SK-N-SH treated with all-trans-retinoic acid at 6 μM for 48 hours (cell line): ENCODE measurements at regions not wholly inside any gene's neighbourhood (a gene's known extent, or its start where the extent isn't known, plus 50 kb on each side); places are given as distances from the start of the nearest gene placed in this dataset.

ENCODE experiments used
- ARNTL ChIP-seq: fragments of 450-650 bp; formaldehyde crosslinking; IDR thresholded peaks from 2 replicates; pipeline ENCODE4 v1.5.0; 2020; ENCODE audit warnings: low read depth, mild to moderate bottlenecking, moderate library complexity, borderline replicate concordance
- BACH2 ChIP-seq: fragments of 250-450 bp; sonication (Bioruptor Pico); IDR thresholded peaks from 2 replicates; pipeline ENCODE4 v1.9.0; 2021; ENCODE audit warnings: mild to moderate bottlenecking, borderline replicate concordance
- GLIS3 ChIP-seq: fragments of 250-450 bp; sonication (Bioruptor Pico); IDR thresholded peaks from 2 replicates; pipeline ENCODE4 v1.5.0; 2020; ENCODE audit warnings: mild to moderate bottlenecking, moderate library complexity
- OSR1 ChIP-seq: fragments of 250-450 bp; sonication (Bioruptor Pico); IDR thresholded peaks from 2 replicates; pipeline ENCODE4 v1.8.0; 2022; ENCODE audit warnings: moderate library complexity, mild to moderate bottlenecking, inconsistent platforms
- PPARA ChIP-seq: fragments of 250-450 bp; sonication (Bioruptor Pico); IDR thresholded peaks from 2 replicates; pipeline ENCODE4 v1.5.0; 2020; ENCODE audit warnings: mild to moderate bottlenecking, borderline replicate concordance
- SNAI2 ChIP-seq: fragments of 250-450 bp; sonication (Bioruptor Pico); IDR thresholded peaks from 2 replicates; pipeline ENCODE4 v1.5.0; 2020; ENCODE audit warnings: mild to moderate bottlenecking, moderate library complexity
- TCF4 ChIP-seq: fragments of 250-450 bp; sonication (Bioruptor Pico); IDR thresholded peaks from 2 replicates; pipeline ENCODE4 v1.8.0; 2021; ENCODE audit warnings: mild to moderate bottlenecking, moderate library complexity, borderline replicate concordance
- TOX ChIP-seq: fragments of 250-450 bp; sonication (Bioruptor Pico); IDR thresholded peaks from 2 replicates; pipeline ENCODE4 v1.8.0; 2021; ENCODE audit warnings: mild to moderate bottlenecking, moderate library complexity, borderline replicate concordance
- ZFP3 ChIP-seq: fragments of 250-450 bp; sonication (Bioruptor Pico); IDR thresholded peaks from 2 replicates; pipeline ENCODE4 v1.5.0; 2020; ENCODE audit warnings: mild to moderate bottlenecking, moderate library complexity

- TF ChIP-seq BACH2 (CRISPR knock-in tag) = no peak
- no peak for TF ChIP-seq ARNTL
- TF ChIP-seq OSR1 (CRISPR knock-in tag) = no peak
- TF ChIP-seq ZFP3 (CRISPR knock-in tag) = no peak
- no peak for TF ChIP-seq SNAI2 (CRISPR knock-in tag)
- no peak for TF ChIP-seq TOX (CRISPR knock-in tag)
- no peak for TF ChIP-seq GLIS3 (CRISPR knock-in tag)
- no peak for TF ChIP-seq TCF4 (CRISPR knock-in tag)
- TF ChIP-seq PPARA (CRISPR knock-in tag) = no peak
Measured at GRCh38 chr5:4580772-4581171, 559.4 kb upstream of the ADAMTS16 start.
